GM12872 (cell line): ENCODE measurements at regions not wholly inside any gene's neighbourhood (a gene's known extent, or its start where the extent isn't known, plus 50 kb on each side); places are given as distances from the start of the nearest gene placed in this dataset.

ENCODE experiments used
- TF ChIP-seq, protein P1 (sequence below): IDR thresholded peaks from 3 replicates; pipeline ENCODE4 v1.5.1; 2011; ENCODE audit warnings: low read depth, mild to moderate bottlenecking, low read length, moderate library complexity; ENCODE audit not compliant: insufficient read depth

DNA sequence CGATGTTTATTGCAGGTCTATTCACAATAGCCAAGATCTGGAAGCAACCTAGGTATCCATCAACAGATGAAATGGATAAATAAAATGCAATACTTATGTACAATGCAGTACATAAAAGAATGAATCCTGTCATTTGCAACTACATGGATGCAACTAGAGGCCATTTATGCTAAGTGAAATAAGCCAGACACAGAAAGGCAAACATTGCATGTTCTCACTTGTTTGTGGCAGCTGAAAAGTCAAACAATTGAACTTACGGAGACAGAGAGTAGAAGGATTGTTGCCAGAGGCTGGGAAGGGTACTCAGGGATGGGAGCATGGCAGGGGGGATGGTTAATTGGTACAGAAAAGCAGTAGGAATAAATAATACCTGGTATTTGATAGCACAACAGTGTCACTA is 563.9 kb downstream of the TMX3 start:
- TF ChIP-seq, protein P1, sequence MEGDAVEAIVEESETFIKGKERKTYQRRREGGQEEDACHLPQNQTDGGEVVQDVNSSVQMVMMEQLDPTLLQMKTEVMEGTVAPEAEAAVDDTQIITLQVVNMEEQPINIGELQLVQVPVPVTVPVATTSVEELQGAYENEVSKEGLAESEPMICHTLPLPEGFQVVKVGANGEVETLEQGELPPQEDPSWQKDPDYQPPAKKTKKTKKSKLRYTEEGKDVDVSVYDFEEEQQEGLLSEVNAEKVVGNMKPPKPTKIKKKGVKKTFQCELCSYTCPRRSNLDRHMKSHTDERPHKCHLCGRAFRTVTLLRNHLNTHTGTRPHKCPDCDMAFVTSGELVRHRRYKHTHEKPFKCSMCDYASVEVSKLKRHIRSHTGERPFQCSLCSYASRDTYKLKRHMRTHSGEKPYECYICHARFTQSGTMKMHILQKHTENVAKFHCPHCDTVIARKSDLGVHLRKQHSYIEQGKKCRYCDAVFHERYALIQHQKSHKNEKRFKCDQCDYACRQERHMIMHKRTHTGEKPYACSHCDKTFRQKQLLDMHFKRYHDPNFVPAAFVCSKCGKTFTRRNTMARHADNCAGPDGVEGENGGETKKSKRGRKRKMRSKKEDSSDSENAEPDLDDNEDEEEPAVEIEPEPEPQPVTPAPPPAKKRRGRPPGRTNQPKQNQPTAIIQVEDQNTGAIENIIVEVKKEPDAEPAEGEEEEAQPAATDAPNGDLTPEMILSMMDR = no peak

DNA sequence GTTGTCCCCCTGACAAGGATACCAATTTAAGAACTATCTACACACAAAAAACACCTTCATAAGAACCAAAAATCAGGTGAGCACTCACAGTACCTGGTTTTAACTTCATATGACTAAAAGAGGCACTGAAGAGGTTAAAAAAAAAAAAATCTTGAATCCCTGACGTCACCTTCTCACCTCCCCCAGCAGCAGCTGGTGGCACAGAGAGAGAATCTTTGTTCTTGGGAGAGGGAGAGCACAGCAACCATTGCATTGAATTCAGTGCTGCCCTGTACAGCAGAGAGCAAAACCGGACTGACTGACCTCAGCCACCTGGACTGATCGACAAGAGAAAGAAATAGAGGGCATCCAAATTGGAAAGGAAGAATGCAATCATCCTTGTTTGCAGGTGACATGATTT is 566.0 kb downstream of the TMX3 start:
- TF ChIP-seq, protein P1 = no peak

DNA sequence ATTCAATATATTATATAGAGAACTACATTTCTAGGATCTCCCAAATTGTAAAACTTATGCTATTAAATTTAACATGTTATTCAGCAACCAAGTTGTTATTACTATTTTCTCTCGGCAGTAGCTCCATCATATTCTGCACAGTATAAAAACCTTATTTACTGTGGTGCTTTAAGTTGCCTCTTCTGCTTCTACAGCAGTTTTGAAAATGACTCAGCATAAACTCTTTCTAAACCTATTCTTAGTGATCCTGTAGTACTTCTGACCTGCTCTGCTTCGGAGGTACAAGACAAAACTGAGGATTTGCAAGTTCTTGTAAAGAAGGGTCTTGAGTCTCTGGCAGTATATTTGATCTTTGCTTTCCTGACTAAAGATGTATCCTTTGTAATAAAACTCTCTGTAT is 567.2 kb downstream of the TMX3 start:
- TF ChIP-seq, protein P1 = no peak

- TF ChIP-seq, protein P1 = no peak
Measured at GRCh38 chr18:68121826-68122225, 593.1 kb downstream of the TMX3 start.

GRCh38 chr18:68121308-68121707 is 593.6 kb downstream of the TMX3 start:
- TF ChIP-seq, protein P1 = no peak

- TF ChIP-seq, protein P1 = no peak
Measured at GRCh38 chr18:68114989-68115388, 598.5 kb upstream of the DSEL start.

GRCh38 chr18:68104036-68104435 is 587.5 kb upstream of the DSEL start:
- TF ChIP-seq, protein P1 = no peak

- TF ChIP-seq, protein P1 = no peak
Measured at GRCh38 chr18:68103561-68103960, 587.0 kb upstream of the DSEL start.
